OCI-LY7 (cell line): ENCODE measurements at regions not wholly inside any gene's neighbourhood (a gene's known extent, or its start where the extent isn't known, plus 50 kb on each side); places are given as distances from the start of the nearest gene placed in this dataset.

ENCODE experiments used
- BruUV-seq: library from RNA; stranded (reverse); fragments of 400-500 nt; replicated peaks from 2 replicates; lab custom pipeline; 2021; lab: Mats Ljungman, UMichigan
- CTCF ChIA-PET: fragments of 300-600 bp; sonication (Branson Sonifier 250); formaldehyde crosslinking; loops from one replicate; lab custom pipeline; 2022; ENCODE audit warnings: antibody characterized with exemption; ENCODE audit not compliant: unreplicated experiment; lab: Charles Lee
- POLR2A ChIA-PET: fragments of 300-600 bp; sonication (Branson Sonifier 250); formaldehyde crosslinking; loops from one replicate; lab custom pipeline; 2022; ENCODE audit warnings: antibody characterized with exemption; lab: Charles Lee
- DNase-seq: peaks from one replicate; pipeline ENCODE4 v3.0.0-alpha.2; 2015; ENCODE audit warnings: low spot score
- H2AFZ ChIP-seq: fragments of 200-600 bp; sonication (generic), shearing (Covaris generic); 2 replicates; pipeline ENCODE4 v1.6.1; 2014; ENCODE audit warnings: mild to moderate bottlenecking, antibody characterized with exemption, low read length, moderate library complexity
- H3K27ac ChIP-seq: fragments of 200-600 bp; sonication (generic); 2 replicates; pipeline ENCODE4 v1.5.1; 2014; ENCODE audit warnings: mixed run types, low read depth, mild to moderate bottlenecking, moderate library complexity, low read length, inconsistent platforms; ENCODE audit not compliant: poor library complexity, severe bottlenecking
- H3K36me3 ChIP-seq: fragments of 200-600 bp; sonication (generic); 2 replicates; pipeline ENCODE4 v1.6.1; 2014; ENCODE audit warnings: mild to moderate bottlenecking, antibody characterized with exemption, low read length, moderate library complexity, mixed read lengths; ENCODE audit not compliant: insufficient read depth
- H3K4me1 ChIP-seq: fragments of 200-600 bp; sonication (generic); 2 replicates; pipeline ENCODE4 v1.5.1; 2014; ENCODE audit warnings: mild to moderate bottlenecking, low read length; ENCODE audit not compliant: insufficient read depth, poor library complexity, severe bottlenecking
- H3K4me2 ChIP-seq: fragments of 200-600 bp; sonication (generic); 2 replicates; pipeline ENCODE4 v1.6.1; 2014; ENCODE audit warnings: mild to moderate bottlenecking, low read length
- H3K4me3 ChIP-seq: fragments of 200-600 bp; sonication (generic); 2 replicates; pipeline ENCODE4 v1.5.1; 2014; ENCODE audit warnings: mild to moderate bottlenecking, low read depth, low read length; ENCODE audit not compliant: poor library complexity, severe bottlenecking
- H3K79me2 ChIP-seq: fragments of 200-600 bp; sonication (generic); 2 replicates; pipeline ENCODE4 v1.6.1; 2016; ENCODE audit warnings: low read depth, mild to moderate bottlenecking, low read length, moderate library complexity, mixed read lengths; ENCODE audit not compliant: insufficient read depth
- H3K9me2 ChIP-seq: fragments of 200-600 bp; sonication (generic); 2 replicates; pipeline ENCODE4 v1.6.1; 2016; ENCODE audit warnings: mild to moderate bottlenecking, low read length, mixed read lengths; ENCODE audit not compliant: insufficient read depth
- H3K9me3 ChIP-seq: fragments of 200-600 bp; sonication (generic); 2 replicates; pipeline ENCODE4 v1.6.1; 2014; ENCODE audit warnings: mild to moderate bottlenecking, mixed run types, low read length, mixed read lengths
- H4K20me1 ChIP-seq: fragments of 200-600 bp; sonication (generic); 2 replicates; pipeline ENCODE4 v1.6.1; 2014; ENCODE audit warnings: mild to moderate bottlenecking, antibody characterized with exemption, low read length, moderate library complexity, mixed read lengths; ENCODE audit not compliant: insufficient read depth
- CTCF ChIP-seq: fragments of 200-600 bp; sonication (generic); conservative IDR thresholded peaks from 2 replicates; pipeline ENCODE4 v1.5.1; 2014; ENCODE audit warnings: mild to moderate bottlenecking, antibody characterized with exemption, low read length, moderate library complexity, mixed read lengths
- EZH2phosphoT487 ChIP-seq: fragments of 200-600 bp; sonication (generic); IDR thresholded peaks from 2 replicates; pipeline ENCODE4 v1.6.1; 2018; ENCODE audit warnings: low read depth, borderline replicate concordance, mild to moderate bottlenecking, mixed run types, antibody characterized with exemption, low read length, moderate library complexity, mixed read lengths
- intact Hi-C: fragments of 100-400 bp; cut with micrococcal nuclease; formaldehyde crosslinking; loops from one replicate; pipeline ENCODE4 v1.10.0; 2022; ENCODE audit not compliant: unreplicated experiment

GRCh38 chr3:168248383-168249204, 152.9 kb upstream of the GOLIM4 start:
- no TSS peak for BruUV-seq
- peak overlapping the region; percentile 69 for H3K4me3 ChIP-seq
- H3K9me3 ChIP-seq, result no peaks in the 10 kb centered on the region
- H3K9me2 ChIP-seq, result no peaks in the 10 kb centered on the region
- no peak for DNase-seq
- peak overlapping the region; percentile 74; the same call in 1 of the 2 replicates for H2AFZ ChIP-seq
- H3K36me3 ChIP-seq, result no peaks in the 10 kb centered on the region
- peaks cover 12% of the 10 kb centered on the region for H3K4me1 ChIP-seq
- POLR2A ChIA-PET, result no interaction called here
- H3K79me2 ChIP-seq, result no peaks in the 10 kb centered on the region
- no peaks in the 10 kb centered on the region for H4K20me1 ChIP-seq
- TF ChIP-seq CTCF, result no peak
- TF ChIP-seq EZH2phosphoT487, result no peak
- intact Hi-C loops, result no loop called here
- H3K27ac ChIP-seq, result no peak overlapping the region
- CTCF ChIA-PET, result interaction anchor here (1.0 kb wide), 1 partner anchor 18 kb away, joined by 3 read pairs; no protein-coding TSS in a partner anchor
- peak overlapping the region; percentile 62 for H3K4me2 ChIP-seq

- Histone ChIP-seq H3K27ac (no peak overlapping the region), H3K4me3 (no peak overlapping the region), H3K79me2 (no peaks in the 10 kb centered on the region), H2AFZ (no peak overlapping the region), H3K9me3 (no peaks in the 10 kb centered on the region), H4K20me1 (no peaks in the 10 kb centered on the region), H3K9me2 (no peaks in the 10 kb centered on the region), H3K4me1 (no peaks in the 10 kb centered on the region), H3K4me2 (no peak overlapping the region), H3K36me3 (no peaks in the 10 kb centered on the region)
- BruUV-seq, result no TSS peak
- intact Hi-C loops, result no loop called here
- DNase-seq, result no peak
- TF ChIP-seq CTCF, result no peak
- ChIA-PET POLR2A (no interaction called here), CTCF (no interaction called here)
Observed at GRCh38 chr3:168241156-168241555, 145.4 kb upstream of the GOLIM4 start.

- no TSS peak for BruUV-seq
- Histone ChIP-seq H3K36me3 (no peaks in the 10 kb centered on the region), H3K4me3 (no peak overlapping the region), H3K9me3 (no peaks in the 10 kb centered on the region), H3K79me2 (no peaks in the 10 kb centered on the region), H3K9me2 (no peaks in the 10 kb centered on the region), H3K4me1 (no peaks in the 10 kb centered on the region), H4K20me1 (no peaks in the 10 kb centered on the region), H3K27ac (no peak overlapping the region), H2AFZ (no peak overlapping the region), H3K4me2 (no peak overlapping the region)
- ChIA-PET POLR2A (interaction anchor here (0.7 kb wide), 1 partner anchor 26 kb away, joined by 3 read pairs; no protein-coding TSS in a partner anchor), CTCF (no interaction called here)
- intact Hi-C loops, result no loop called here
- no peak for DNase-seq
- TF ChIP-seq CTCF (no peak), EZH2phosphoT487 (no peak)
Observed at GRCh38 chr3:168239287-168239686, 143.6 kb upstream of the GOLIM4 start.
